Sigmoid colon (tissue), 4 donors: ENCODE measurements at regions not wholly inside any gene's neighbourhood (a gene's known extent, or its start where the extent isn't known, plus 50 kb on each side); places are given as distances from the start of the nearest gene placed in this dataset.

Experiments
- EP300 ChIP-seq, 4 donors: sonication (generic); formaldehyde crosslinking; IDR thresholded peaks; one replicate each; pipeline ENCODE4 v1.6.1; 2017; ENCODE audit warnings: antibody characterized with exemption in 4 of 4
- POLR2A ChIP-seq, 2 donors: fragments of 450-650 bp; IDR thresholded peaks; one replicate each; pipeline ENCODE4 v1.6.1; 2016; ENCODE audit warnings: antibody characterized with exemption in 2 of 2, mild to moderate bottlenecking in 2 of 2, moderate library complexity in 2 of 2
- TF ChIP-seq, protein P1 (sequence below), 4 experiments: fragments of 450-650 bp in 3 of 4; fragments of 200-600 bp in 1 of 4; IDR thresholded peaks; one replicate each; pipeline ENCODE4 v1.5.1; 2016 to 2019; ENCODE audit warnings: antibody characterized with exemption in 4 of 4, mild to moderate bottlenecking in 3 of 4, moderate library complexity in 2 of 4

DNA sequence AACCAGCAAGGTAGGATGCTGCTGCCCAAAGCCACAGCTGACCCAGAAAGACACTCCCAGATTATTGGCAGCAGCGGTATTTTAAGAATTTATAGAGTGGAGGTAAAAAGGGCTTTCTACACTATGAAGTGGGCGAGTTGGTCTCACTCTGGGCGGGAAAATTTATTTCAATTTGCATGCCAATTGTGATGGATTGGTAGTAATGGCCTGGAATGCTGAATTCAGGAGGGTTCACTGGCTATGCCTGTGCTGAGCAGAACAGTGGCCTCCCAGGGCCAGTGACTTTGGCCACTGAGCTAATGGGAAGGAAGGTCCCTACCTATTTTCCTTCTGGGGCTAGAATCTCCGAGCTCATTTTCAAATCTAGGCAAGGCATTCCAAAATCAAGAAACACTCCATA, 243.5 kb downstream of the TSHZ3 start:
- TF ChIP-seq, protein P1, sequence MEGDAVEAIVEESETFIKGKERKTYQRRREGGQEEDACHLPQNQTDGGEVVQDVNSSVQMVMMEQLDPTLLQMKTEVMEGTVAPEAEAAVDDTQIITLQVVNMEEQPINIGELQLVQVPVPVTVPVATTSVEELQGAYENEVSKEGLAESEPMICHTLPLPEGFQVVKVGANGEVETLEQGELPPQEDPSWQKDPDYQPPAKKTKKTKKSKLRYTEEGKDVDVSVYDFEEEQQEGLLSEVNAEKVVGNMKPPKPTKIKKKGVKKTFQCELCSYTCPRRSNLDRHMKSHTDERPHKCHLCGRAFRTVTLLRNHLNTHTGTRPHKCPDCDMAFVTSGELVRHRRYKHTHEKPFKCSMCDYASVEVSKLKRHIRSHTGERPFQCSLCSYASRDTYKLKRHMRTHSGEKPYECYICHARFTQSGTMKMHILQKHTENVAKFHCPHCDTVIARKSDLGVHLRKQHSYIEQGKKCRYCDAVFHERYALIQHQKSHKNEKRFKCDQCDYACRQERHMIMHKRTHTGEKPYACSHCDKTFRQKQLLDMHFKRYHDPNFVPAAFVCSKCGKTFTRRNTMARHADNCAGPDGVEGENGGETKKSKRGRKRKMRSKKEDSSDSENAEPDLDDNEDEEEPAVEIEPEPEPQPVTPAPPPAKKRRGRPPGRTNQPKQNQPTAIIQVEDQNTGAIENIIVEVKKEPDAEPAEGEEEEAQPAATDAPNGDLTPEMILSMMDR (IDR thresholded peaks at IDR 0.05), result no peak
- TF ChIP-seq EP300 (IDR thresholded peaks at IDR 0.05), result no peak
- no peak for TF ChIP-seq POLR2A (IDR thresholded peaks at IDR 0.05)
